ENCODE measurements at regions not wholly inside any gene's neighbourhood (a gene's known extent, or its start where the extent isn't known, plus 50 kb on each side); places are given as distances from the start of the nearest gene placed in this dataset.

DNA sequence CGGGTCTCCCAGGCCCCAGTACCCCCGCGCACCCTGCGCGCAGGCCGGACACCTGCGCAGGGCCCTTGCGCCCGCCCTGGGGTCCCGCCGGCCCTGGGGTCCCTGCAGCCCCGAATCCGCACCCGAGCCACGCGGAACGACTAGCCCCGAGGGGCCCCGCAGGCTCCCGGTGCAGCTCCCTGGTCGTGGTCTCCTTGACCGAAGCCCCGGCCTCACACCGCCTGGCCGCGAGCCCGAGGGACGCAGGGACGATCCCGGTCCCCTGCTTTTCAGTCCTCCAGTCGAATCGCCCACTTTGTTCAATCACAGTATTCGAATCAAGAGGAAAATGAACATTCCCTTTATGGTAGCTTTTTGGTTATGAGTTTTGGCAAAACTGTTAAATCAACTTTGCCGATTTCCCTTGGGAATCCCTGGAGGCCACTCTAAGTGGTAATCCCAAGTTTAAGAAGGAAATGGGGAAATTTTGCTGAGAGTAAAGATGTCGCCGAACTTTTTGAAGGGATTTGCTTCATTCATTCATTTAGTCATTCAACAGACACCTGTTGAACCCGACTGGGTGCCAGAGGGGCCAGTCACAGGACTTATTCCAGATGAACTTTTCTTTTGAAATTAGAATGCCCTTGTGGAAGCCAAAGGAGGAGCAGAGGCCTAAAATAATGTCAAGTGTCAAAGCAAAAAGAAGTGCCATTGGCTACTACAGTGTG lies 75.0 kb downstream of the ZIC5 start:
- DNase-seq (no peak), ATAC-seq (peak; percentile 44)
- peaks cover 24% of the 10 kb centered on the region for H3K4me1 Mint-ChIP-seq
- H3K4me3 Mint-ChIP-seq = no peak overlapping the region
- H3K27me3 Mint-ChIP-seq = peaks cover 73% of the 10 kb centered on the region
- no peaks in the 10 kb centered on the region for H3K9me3 Mint-ChIP-seq
- no peak overlapping the region for H3K27ac Mint-ChIP-seq

DNA sequence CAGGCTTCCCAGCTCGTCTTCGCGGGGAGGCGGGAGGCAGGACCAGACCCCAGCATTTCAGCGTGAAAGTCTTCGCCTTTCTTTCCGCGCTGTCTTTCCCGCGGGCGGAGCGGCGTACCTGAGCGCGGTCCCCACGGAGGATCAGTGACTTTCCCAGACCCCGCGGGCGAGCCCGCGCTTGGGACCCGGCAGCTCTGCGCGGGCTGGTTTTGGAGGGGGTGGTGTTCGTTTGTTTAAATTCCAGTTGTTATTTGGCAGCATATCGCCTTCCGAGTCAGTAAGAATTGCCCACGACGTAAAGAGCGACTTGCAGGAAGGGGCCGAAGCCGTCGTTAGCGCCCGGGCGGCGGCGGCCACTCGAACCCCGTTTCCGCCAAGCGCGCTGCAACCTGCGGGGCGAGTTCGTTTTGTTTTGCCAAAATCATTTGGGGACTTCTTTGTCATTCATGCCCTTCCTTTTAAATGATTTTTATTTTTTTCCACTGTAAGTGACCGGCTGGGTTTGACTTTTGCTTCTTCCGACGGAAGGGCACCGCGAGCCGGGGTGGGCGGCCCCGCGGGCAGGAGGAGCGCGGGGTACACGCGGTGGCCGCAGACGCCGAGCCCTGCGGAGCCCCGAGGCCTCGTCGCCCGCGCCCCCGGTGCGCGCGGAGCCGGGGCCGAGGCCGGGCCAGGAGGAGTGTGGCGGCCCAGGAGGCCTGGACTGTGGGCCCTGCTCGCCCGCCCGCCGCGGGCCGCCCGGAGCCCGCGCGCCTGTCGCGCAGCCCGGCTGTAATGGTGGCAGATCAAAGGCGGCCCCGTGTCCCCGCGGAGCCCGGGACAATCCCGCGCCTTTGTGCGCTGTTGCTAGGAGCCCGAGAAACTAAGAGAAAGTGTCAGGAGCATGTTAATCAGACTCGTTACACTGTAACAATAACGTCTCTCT lies 75.9 kb downstream of the ZIC5 start:
- DNase-seq (no peak), ATAC-seq (peak; percentile 55)
- Mint-ChIP-seq H3K27me3 (peaks cover 65% of the 10 kb centered on the region), H3K4me3 (peak overlapping the region; percentile 76 to 84), H3K4me1 (peaks cover 24% of the 10 kb centered on the region), H3K9me3 (no peaks in the 10 kb centered on the region), H3K27ac (no peak overlapping the region)

DNA sequence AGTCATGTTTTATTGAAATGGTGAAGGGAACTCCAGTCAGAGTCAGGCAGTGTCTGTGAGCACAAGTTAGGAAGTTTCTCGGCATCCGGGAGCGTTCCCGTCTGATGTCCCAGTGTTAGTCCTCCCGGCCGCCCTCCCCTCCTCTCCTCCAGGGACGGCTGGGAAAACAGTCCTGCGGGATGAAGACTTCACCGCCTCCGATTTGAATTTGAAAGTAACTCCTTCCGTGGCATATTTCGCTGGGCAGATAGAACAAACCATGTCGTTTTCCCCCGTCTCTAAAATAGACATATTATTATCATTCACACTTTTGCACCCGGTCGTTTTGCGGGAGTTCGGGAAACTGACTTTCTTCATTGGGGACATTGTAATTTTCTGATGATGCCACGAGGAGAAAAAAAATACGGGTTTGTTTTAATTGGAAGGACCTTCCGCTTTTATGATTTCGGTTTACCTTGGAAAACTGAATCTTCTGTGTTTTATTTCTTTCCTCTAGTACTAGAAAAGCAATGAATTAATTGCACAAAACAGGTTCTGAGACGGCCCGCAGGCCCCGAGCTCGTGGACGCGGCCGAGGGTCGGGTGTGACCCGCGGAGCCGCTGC lies 76.6 kb downstream of the ZIC5 start:
- peaks cover 18% of the 10 kb centered on the region for H3K4me1 Mint-ChIP-seq
- H3K27ac Mint-ChIP-seq = no peak overlapping the region
- no peaks in the 10 kb centered on the region for H3K9me3 Mint-ChIP-seq
- no peak for DNase-seq
- H3K27me3 Mint-ChIP-seq = peaks cover 57% of the 10 kb centered on the region
- no peak for ATAC-seq
- H3K4me3 Mint-ChIP-seq = peak overlapping the region; percentile 76 to 84

DNA sequence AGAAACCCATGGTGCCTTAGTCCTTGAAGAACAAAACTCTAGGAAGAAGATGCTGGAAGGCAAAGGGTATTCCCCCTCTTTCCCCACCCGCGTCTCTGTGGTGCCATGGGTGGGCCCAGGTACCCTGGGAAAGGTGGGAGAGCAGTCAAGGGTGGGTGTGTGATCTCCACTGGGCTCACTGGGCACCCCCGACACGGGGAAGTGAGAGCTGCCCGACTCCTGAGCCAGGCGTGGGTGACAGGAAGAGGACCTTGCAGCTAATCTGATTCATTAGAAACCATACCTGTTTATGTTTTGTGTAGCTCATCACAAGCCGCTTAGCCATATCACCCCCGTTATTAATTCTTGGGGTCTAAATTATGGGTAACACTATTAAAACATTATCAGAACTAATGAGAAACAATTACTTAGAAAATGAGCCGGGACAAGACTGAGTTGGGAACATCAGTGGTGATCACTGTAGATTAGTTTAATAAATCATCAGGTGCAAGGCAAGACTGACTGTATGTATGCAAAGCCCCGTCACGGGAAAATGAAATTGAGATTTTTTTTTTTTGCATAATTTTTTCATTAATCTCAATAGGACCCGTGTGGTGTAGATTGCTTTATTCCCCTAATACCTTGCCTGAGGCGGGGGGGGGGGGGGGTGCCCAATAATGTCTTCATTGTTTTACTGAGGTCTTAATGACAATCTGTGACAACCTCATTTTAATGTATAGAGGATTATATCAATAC lies 77.3 kb downstream of the ZIC5 start:
- DNase-seq = no peak
- no peak overlapping the region for H3K27ac Mint-ChIP-seq
- H3K27me3 Mint-ChIP-seq = peaks cover 53% of the 10 kb centered on the region
- no peak for ATAC-seq
- peaks cover 18% of the 10 kb centered on the region for H3K4me1 Mint-ChIP-seq
- H3K4me3 Mint-ChIP-seq = peak overlapping the region; percentile 76 to 84
- H3K9me3 Mint-ChIP-seq = no peaks in the 10 kb centered on the region

DNA sequence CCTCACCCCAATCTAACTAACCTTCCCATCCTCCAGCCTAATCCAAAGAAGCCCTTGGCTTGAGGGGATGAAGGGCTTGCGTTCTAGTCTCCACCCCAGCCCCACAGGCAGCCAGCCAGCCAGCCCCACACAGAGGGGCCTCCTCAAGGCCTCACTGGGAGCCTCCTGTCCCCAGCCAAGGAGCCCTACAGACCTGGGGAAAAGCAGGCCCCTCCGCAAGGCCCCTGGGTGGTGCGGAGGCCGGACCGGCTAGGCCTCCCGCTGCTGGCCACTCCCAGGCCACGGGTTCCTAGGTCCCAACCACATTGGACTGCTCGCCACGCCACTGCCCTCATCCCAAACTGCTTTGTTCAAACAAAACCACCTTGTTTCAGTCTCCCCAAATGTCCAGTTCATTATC lies 78.0 kb downstream of the ZIC5 start:
- Mint-ChIP-seq H3K9me3 (no peaks in the 10 kb centered on the region), H3K4me1 (peaks cover 18% of the 10 kb centered on the region), H3K27me3 (peaks cover 46% of the 10 kb centered on the region), H3K4me3 (no peak overlapping the region), H3K27ac (no peak overlapping the region)
- ATAC-seq = peak; percentile 32
- no peak for DNase-seq

DNA sequence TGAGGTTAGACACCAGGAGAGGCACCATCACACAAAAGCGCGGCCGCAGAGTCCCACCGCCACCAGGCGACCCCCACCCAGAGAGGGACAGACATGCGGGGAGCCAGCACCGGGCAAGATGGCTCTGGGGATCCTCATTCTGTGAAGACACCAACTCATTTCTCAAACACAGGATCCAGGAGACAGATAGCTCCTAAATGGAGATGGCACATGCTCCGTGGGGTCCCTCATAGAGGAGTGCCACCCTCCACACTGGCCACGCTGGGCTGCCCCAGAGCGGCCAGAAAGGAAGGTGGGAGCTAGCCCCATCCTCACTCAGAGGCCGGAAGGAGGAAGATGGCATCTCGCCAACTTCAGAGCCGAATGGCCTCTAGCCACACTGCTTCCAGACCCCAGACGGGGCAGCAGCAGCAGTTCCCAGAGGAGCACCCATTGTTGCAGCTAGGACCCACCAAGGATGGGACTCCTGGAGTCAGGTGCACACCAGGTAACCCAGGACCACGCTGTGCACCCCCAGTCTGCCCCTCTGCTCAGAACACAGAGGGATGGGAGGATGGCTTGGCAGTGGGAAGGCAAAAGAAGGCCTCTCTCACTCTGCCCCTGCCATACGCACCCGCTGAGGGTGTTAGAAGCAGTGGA lies 78.6 kb downstream of the ZIC5 start:
- ATAC-seq = peak; percentile 18
- H3K4me1 Mint-ChIP-seq = peaks cover 18% of the 10 kb centered on the region
- peaks cover 40% of the 10 kb centered on the region for H3K27me3 Mint-ChIP-seq
- H3K9me3 Mint-ChIP-seq = no peaks in the 10 kb centered on the region
- no peak for DNase-seq
- H3K27ac Mint-ChIP-seq = no peak overlapping the region
- H3K4me3 Mint-ChIP-seq = no peak overlapping the region

DNA sequence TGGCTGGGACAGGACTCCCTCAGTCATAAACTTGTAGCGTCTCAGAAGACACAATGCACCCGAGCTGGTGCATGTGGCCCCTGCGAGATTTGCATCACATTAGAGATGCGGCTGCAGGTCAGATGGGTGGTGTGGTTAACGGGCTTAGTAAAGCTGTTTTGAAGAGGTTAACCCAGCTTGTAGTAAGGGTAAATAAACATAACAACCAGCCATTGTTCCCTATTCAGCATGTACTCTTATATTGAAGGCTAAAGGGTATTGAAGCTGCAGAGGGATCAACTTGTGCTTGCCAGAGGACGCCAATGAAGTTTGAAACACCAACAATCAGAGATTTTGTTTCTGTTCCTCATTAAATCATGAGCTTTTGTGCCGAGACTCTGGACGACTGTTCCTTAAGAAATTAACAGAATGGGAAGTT lies 79.4 kb downstream of the ZIC5 start:
- Mint-ChIP-seq H3K27ac (no peak overlapping the region), H3K4me1 (peaks cover 18% of the 10 kb centered on the region), H3K4me3 (no peak overlapping the region), H3K27me3 (peaks cover 33% of the 10 kb centered on the region), H3K9me3 (no peaks in the 10 kb centered on the region)
- no peak for ATAC-seq
- no peak for DNase-seq

DNA sequence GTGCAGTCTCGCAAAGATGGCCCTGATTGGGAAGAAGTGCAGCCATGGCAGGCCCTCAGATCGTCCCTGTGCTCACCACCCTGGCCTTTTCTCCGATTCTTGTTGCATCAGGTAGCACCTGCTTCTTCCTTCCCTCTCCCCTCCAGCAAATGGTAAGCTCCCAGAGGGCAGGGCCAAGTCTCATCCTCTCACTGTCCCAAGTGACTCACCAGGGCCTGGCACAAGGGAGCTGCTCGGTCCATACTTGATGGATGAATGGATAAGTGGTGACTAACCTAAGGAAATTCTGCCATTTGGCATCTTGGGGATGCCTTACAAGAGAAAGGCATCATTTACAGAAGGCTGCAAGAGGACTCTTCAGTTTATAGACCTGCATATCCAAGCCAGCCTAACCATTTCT lies 84.9 kb downstream of the ZIC5 start:
- Mint-ChIP-seq H3K27ac (no peak overlapping the region), H3K4me1 (no peaks in the 10 kb centered on the region), H3K27me3 (no peaks in the 10 kb centered on the region), H3K9me3 (no peaks in the 10 kb centered on the region), H3K4me3 (no peak overlapping the region)
- no peak for DNase-seq
- ATAC-seq = no peak

DNA sequence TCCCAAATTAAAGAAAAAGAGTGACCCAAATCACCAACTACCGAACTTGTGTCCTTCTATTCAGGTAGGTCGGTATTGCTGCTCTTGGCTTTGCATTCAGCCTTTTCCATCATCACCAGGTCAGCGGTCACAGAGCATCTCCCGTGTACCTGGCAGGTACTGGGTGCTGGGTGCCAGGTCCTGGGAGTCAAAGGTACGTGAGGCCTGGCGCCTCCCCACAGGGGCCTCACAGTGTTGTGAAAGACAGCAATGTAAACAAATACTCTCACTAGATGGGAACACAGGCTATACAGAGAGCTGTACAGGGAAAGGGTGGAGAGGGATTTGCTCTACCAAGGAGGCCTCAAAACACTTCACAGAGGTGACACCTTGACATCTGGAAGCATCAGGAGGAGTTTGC lies 86.7 kb downstream of the ZIC5 start:
- no peak overlapping the region for H3K4me3 Mint-ChIP-seq
- no peaks in the 10 kb centered on the region for H3K4me1 Mint-ChIP-seq
- ATAC-seq = no peak
- no peak overlapping the region for H3K27ac Mint-ChIP-seq
- no peak for DNase-seq
- no peaks in the 10 kb centered on the region for H3K9me3 Mint-ChIP-seq
- no peaks in the 10 kb centered on the region for H3K27me3 Mint-ChIP-seq

DNA sequence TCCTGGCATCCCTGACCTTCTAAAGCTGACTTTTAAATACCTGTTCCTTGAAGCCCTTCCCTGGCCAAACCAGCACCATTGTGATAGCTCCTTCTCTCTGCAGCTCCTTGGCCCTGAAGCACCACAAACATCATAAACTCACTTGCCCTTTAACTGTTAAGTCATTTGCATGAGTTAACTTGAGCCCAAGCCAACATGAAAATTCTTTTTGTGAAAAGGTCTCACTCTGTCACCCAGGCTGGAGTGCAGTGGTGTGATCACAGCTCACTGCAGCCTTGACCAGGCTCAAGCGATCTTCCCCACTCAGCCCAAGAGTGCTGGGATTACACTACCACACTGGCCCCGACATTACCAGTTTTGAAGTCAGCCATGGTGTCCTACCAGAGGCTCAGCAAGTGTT lies 87.8 kb downstream of the ZIC5 start:
- H3K4me3 Mint-ChIP-seq = no peak overlapping the region
- ATAC-seq (no peak), DNase-seq (no peak)
- no peak overlapping the region for H3K27ac Mint-ChIP-seq
- no peaks in the 10 kb centered on the region for H3K27me3 Mint-ChIP-seq
- H3K9me3 Mint-ChIP-seq = no peaks in the 10 kb centered on the region
- no peaks in the 10 kb centered on the region for H3K4me1 Mint-ChIP-seq

DNA sequence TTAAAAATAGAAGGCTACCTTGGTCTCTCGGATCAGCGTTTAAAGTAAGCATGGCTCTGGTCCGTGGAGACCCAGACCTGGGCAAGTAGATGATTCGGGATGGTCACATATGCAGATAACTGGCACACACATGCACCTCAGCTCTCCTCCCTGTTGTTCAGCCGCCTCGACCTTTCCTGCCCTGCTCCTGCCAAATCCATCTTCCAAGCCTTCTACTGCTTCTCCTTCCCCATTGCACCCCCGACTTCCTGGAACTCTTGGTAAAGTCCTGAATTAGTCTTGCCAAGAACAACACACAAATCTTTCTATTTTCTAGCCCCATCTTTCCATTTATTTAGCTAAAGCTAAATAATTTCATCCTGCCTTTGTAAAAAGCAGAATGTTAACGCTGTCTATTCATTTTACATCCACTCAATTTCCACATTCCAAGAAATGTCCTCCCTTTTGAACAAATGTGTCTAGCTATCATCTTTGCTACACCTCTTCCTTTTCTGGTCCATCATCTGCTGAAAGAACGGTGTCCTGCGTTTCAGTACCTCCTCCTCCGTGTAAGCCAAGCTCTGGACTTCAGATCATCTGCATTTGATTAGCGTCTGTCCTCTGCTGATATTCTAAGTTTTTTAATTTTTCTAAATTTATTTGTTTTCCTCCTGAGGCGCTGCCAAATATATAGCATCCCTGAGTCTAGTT lies 92.5 kb downstream of the ZIC5 start:
- Mint-ChIP-seq H3K27ac (no peak overlapping the region), H3K27me3 (no peaks in the 10 kb centered on the region), H3K4me1 (no peaks in the 10 kb centered on the region), H3K4me3 (no peak overlapping the region), H3K9me3 (no peaks in the 10 kb centered on the region)
- no peak for ATAC-seq
- DNase-seq = no peak

DNA sequence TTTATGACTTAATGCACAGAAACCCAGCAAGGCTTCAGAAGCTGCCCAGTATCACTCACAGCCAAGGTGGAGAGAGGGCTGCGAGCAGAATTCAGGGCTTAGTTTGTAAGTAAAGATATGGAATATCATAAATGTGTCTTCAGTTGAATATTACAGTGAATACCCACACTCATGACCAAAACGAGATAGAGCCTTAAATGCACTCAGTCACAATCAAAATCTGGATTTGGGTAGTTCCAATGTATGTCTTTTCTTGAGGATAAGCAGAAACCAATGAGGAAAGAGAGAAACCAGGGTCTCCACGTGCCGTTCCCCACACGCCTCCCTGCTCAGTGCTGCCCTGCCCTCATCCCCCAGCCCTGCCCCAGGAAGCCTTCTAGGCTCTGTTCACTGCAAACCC lies 94.9 kb downstream of the ZIC5 start:
- Mint-ChIP-seq H3K4me1 (no peaks in the 10 kb centered on the region), H3K27ac (no peak overlapping the region), H3K27me3 (no peaks in the 10 kb centered on the region), H3K4me3 (no peak overlapping the region), H3K9me3 (no peaks in the 10 kb centered on the region)
- DNase-seq (no peak), ATAC-seq (no peak)

DNA sequence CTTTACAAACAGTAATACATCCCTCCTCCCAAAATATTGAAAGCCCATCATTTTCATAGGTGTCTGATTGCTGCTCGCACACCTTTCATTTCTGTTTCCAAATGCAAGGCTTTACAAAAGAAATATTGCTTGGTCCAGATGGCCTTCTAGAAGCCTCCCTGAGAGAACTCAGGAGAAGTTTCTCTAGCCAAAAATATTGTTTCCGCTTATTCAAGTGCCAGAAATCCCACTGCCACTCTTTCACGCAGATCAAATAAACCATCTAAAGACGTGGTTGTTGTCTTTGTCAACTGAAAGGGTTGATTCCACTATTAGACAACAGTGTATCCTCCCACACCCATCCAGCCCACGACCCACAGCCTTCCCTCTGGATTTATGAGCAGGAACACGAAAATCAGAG lies 96.2 kb downstream of the ZIC5 start:
- no peak for DNase-seq

DNA sequence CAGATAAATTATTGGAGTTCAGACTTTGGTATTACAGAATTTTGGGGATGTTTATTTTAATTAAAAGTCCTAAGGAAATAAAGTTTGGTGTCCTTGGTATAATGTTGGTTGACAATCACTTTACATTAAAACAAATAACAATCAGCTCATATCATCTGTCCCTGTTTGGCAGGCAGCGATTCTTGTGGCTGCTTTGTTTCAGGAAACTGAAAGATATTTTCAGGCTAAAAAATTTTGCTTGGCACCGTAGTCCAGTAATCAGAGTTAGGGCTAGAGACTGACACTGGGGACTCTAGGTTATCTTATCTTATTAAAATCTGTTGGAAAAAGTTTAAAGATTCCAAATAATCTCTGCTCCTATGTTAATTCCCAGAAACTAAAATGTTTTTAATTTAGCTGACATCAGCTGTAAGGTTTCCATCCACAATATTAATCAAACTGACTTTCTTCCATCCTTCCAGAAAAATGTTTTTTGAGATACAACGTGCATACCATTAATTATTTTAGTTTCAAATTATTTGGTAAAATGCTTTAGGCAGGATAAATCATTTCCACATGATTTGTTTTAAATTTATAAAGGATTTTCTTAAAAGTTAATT lies 97.6 kb downstream of the ZIC5 start:
- ATAC-seq (no peak), DNase-seq (no peak)
- H3K9me3 Mint-ChIP-seq = no peaks in the 10 kb centered on the region
- H3K27ac Mint-ChIP-seq = no peak overlapping the region
- H3K4me3 Mint-ChIP-seq = no peak overlapping the region
- H3K4me1 Mint-ChIP-seq = no peaks in the 10 kb centered on the region
- H3K27me3 Mint-ChIP-seq = no peaks in the 10 kb centered on the region

More for the DNA sequence above, 96.2 kb downstream of the ZIC5 start:
- Mint-ChIP-seq H3K9me3 (no peaks in the 10 kb centered on the region), H3K27ac (no peak overlapping the region), H3K4me1 (no peaks in the 10 kb centered on the region), H3K4me3 (no peak overlapping the region), H3K27me3 (no peaks in the 10 kb centered on the region)
- ATAC-seq = no peak

Measured in stimulated activated naive CD8-positive, alpha-beta T cell treated with anti-CD3 and anti-CD28 coated beads, Interleukin-15, amount 100 ng/mL, for 72 hours (primary cell).